ENCODE measurements at regions not wholly inside any gene's neighbourhood (a gene's known extent, or its start where the extent isn't known, plus 50 kb on each side); places are given as distances from the start of the nearest gene placed in this dataset.

- TF ChIP-seq ZNF274 (IDR thresholded peaks at IDR 0.05; ENCODE audit: borderline replicate concordance, extremely low read depth, low read length) = no peak
- TF ChIP-seq EGR1 (IDR thresholded peaks at IDR 0.05; ENCODE audit: borderline replicate concordance, low read depth, low read length) = no peak
- no peak for TF ChIP-seq SP2 (IDR thresholded peaks at IDR 0.05; ENCODE audit: low read length)
- TF ChIP-seq RAD21 (IDR thresholded peaks at IDR 0.05 in 1 of 2, conservative IDR thresholded peaks at IDR 0.05 in 1 of 2; ENCODE audit: low read depth in 2 of 2, low read length in 2 of 2) = peak; percentile 6 to 27; a peak in 1 of 4 replicates
- TF ChIP-seq SRF (IDR thresholded peaks at IDR 0.05; ENCODE audit: low read depth, low read length) = no peak
- peak; percentile 88 for TF ChIP-seq SP1 (IDR thresholded peaks at IDR 0.05; ENCODE audit: low read depth, low read length)
- no peak for TF ChIP-seq CBX5 (IDR thresholded peaks at IDR 0.05; ENCODE audit: low read depth, low read length)
- no peak for TF ChIP-seq RBBP5 (IDR thresholded peaks at IDR 0.05; ENCODE audit: borderline replicate concordance, low read depth, low read length)
- TF ChIP-seq SAP30 (IDR thresholded peaks at IDR 0.05; ENCODE audit: insufficient read depth, insufficient replicate concordance, low read length) = no peak
- no peak for TF ChIP-seq FOSL1 (IDR thresholded peaks at IDR 0.05; ENCODE audit: insufficient read depth, low read depth, low read length)
- TF ChIP-seq BCL11A (IDR thresholded peaks at IDR 0.05; ENCODE audit: low read depth in 2 of 2, low read length in 2 of 2) = peak; percentile 50 to 72
- TF ChIP-seq ASH2L (IDR thresholded peaks at IDR 0.05; ENCODE audit: low read length) = peak; percentile 62
- TF ChIP-seq POLR2A (IDR thresholded peaks at IDR 0.05; ENCODE audit: control extremely low read depth in 1 of 2, low read depth in 2 of 2, low read length in 2 of 2) = no peak
- peak; percentile 38; the same call in 1 of the 2 replicates for TF ChIP-seq MAX (IDR thresholded peaks at IDR 0.05)
- TF ChIP-seq NANOG (IDR thresholded peaks at IDR 0.05; ENCODE audit: insufficient read depth, low read depth, low read length, poor library complexity, severe bottlenecking) = peak; percentile 98
- no peak for TF ChIP-seq NRF1 (IDR thresholded peaks at IDR 0.05; ENCODE audit: low read depth, low read length)
- no peak for TF ChIP-seq SIN3A (conservative IDR thresholded peaks at IDR 0.05 in 1 of 2, IDR thresholded peaks at IDR 0.05 in 1 of 2; ENCODE audit: low read depth in 1 of 2, low read length in 2 of 2)
- TF ChIP-seq CEBPB (IDR thresholded peaks at IDR 0.05; ENCODE audit: low read depth, low read length) = no peak
- TF ChIP-seq SUZ12 (IDR thresholded peaks at IDR 0.05; ENCODE audit: low read length) = no peak
- no peak for TF ChIP-seq SP4 (IDR thresholded peaks at IDR 0.05; ENCODE audit: low read length)
- peak; percentile 37; the same call in 1 of the 2 replicates for TF ChIP-seq JUN (IDR thresholded peaks at IDR 0.05; ENCODE audit: low read depth, low read length)
These were observed 769.4 kb downstream of the MED13L start (continued) for GRCh38 chr12:115507951-115508722.

All from H1 (cell line).